ENCODE measurements at regions not wholly inside any gene's neighbourhood (a gene's known extent, or its start where the extent isn't known, plus 50 kb on each side); places are given as distances from the start of the nearest gene placed in this dataset.

DNA sequence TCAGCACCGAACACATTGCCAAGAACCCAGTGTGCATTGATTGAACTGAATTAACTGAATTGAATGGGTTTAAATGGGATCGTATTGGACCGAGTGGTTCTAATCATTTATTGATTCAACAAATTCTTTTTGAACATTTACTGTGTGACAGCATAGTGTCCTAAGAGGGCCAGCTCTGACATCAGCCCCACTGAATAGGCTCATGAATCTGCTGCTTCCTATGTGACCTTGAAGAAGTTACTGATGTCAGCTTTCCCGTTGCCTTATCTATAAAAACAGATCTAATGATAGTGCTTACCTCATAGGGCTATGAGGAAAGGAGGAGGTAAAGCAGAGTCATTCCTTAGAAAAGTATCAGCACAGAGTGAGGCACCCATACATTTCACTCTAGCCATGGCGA, 226.3 kb downstream of the CBLN1 start:
- no peaks in the 10 kb centered on the region for H3K27me3 ChIP-seq (ENCODE audit: control insufficient read depth in 4 of 4, insufficient read depth in 4 of 4, low read length in 3 of 4)
- 59% methylated on average over 5 of the region's 5 CpGs for WGBS
- TF ChIP-seq RXRA (IDR thresholded peaks at IDR 0.05) (no peak), RAD21 (IDR thresholded peaks at IDR 0.05) (no peak), JUND (IDR thresholded peaks at IDR 0.05) (no peak), FOXA1 (IDR thresholded peaks at IDR 0.05) (no peak), FOXA2 (IDR thresholded peaks at IDR 0.05) (no peak), HNF4G (IDR thresholded peaks at IDR 0.05) (no peak), GABPA (IDR thresholded peaks at IDR 0.05 in 1 of 2, conservative IDR thresholded peaks at IDR 0.05 in 1 of 2) (no peak), YY1 (IDR thresholded peaks at IDR 0.05) (no peak)
- TF ChIP-seq, protein P1, sequence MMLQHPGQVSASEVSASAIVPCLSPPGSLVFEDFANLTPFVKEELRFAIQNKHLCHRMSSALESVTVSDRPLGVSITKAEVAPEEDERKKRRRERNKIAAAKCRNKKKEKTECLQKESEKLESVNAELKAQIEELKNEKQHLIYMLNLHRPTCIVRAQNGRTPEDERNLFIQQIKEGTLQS (IDR thresholded peaks at IDR 0.05) = no peak
- TF ChIP-seq, protein P2, sequence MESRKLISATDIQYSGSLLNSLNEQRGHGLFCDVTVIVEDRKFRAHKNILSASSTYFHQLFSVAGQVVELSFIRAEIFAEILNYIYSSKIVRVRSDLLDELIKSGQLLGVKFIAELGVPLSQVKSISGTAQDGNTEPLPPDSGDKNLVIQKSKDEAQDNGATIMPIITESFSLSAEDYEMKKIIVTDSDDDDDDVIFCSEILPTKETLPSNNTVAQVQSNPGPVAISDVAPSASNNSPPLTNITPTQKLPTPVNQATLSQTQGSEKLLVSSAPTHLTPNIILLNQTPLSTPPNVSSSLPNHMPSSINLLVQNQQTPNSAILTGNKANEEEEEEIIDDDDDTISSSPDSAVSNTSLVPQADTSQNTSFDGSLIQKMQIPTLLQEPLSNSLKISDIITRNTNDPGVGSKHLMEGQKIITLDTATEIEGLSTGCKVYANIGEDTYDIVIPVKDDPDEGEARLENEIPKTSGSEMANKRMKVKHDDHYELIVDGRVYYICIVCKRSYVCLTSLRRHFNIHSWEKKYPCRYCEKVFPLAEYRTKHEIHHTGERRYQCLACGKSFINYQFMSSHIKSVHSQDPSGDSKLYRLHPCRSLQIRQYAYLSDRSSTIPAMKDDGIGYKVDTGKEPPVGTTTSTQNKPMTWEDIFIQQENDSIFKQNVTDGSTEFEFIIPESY (IDR thresholded peaks at IDR 0.05) = no peak
- TF ChIP-seq, protein P3, sequence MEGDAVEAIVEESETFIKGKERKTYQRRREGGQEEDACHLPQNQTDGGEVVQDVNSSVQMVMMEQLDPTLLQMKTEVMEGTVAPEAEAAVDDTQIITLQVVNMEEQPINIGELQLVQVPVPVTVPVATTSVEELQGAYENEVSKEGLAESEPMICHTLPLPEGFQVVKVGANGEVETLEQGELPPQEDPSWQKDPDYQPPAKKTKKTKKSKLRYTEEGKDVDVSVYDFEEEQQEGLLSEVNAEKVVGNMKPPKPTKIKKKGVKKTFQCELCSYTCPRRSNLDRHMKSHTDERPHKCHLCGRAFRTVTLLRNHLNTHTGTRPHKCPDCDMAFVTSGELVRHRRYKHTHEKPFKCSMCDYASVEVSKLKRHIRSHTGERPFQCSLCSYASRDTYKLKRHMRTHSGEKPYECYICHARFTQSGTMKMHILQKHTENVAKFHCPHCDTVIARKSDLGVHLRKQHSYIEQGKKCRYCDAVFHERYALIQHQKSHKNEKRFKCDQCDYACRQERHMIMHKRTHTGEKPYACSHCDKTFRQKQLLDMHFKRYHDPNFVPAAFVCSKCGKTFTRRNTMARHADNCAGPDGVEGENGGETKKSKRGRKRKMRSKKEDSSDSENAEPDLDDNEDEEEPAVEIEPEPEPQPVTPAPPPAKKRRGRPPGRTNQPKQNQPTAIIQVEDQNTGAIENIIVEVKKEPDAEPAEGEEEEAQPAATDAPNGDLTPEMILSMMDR (IDR thresholded peaks at IDR 0.05; ENCODE audit: low read depth, low read length, missing input control) = no peak

DNA sequence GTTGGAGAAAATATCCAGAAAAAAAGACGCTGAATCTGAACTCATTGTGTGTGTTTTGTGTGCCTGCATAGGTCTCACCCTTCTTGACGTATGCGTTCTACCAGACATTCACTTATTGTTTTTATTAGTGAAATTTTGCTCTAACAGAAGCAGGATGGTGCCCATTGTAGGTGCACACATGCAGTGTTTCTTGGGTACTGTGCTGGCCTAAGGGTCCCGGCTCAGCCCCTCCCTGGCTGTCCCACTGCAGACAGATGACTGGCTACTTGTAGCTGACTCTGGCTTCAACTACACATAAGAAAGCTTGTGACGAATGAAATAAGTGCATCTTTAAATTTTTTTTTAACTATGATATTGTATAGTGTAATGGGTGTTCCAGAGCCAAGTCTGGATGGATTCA, 227.0 kb downstream of the CBLN1 start:
- TF ChIP-seq HNF4G (IDR thresholded peaks at IDR 0.05) = no peak
- H3K4me1 ChIP-seq (ENCODE audit: control insufficient read depth in 4 of 4, insufficient read depth in 4 of 4, low read length in 3 of 4) = no peaks in the 10 kb centered on the region
- H3K27ac ChIP-seq (ENCODE audit: low read depth in 1 of 2, low read length in 2 of 2) = no peak overlapping the region
- no peaks in the 10 kb centered on the region for H3K36me3 ChIP-seq (ENCODE audit: control insufficient read depth in 4 of 4, insufficient read depth in 3 of 4, low read depth in 1 of 4, low read length in 3 of 4)
- H3K27me3 ChIP-seq (ENCODE audit: control insufficient read depth in 4 of 4, insufficient read depth in 4 of 4, low read length in 3 of 4) = no peaks in the 10 kb centered on the region
- WGBS = 79% methylated on average over 5 of the region's 5 CpGs
- no peaks in the 10 kb centered on the region for H3K9me3 ChIP-seq (ENCODE audit: control insufficient read depth in 4 of 4, low read length in 3 of 4)
- no peak for DNase-seq (ENCODE audit: low spot score)
- no peak overlapping the region for H3K4me3 ChIP-seq (ENCODE audit: low read depth in 1 of 3, low read length in 3 of 3)
- no peak overlapping the region for H3K9ac ChIP-seq (ENCODE audit: low read depth in 1 of 2, low read length in 2 of 2)

More for the DNA sequence above, 226.3 kb downstream of the CBLN1 start:
- H3K9me3 ChIP-seq (ENCODE audit: control insufficient read depth in 4 of 4, low read length in 3 of 4) = no peaks in the 10 kb centered on the region
- no peak overlapping the region for H3K27ac ChIP-seq (ENCODE audit: low read depth in 1 of 2, low read length in 2 of 2)
- no peak for DNase-seq (ENCODE audit: low spot score)
- no peaks in the 10 kb centered on the region for H3K36me3 ChIP-seq (ENCODE audit: control insufficient read depth in 4 of 4, insufficient read depth in 3 of 4, low read depth in 1 of 4, low read length in 3 of 4)
- no peak overlapping the region for H3K4me3 ChIP-seq (ENCODE audit: low read depth in 1 of 3, low read length in 3 of 3)
- H3K9ac ChIP-seq (ENCODE audit: low read depth in 1 of 2, low read length in 2 of 2) = no peak overlapping the region
- no peaks in the 10 kb centered on the region for H3K4me1 ChIP-seq (ENCODE audit: control insufficient read depth in 4 of 4, insufficient read depth in 4 of 4, low read length in 3 of 4)

DNA sequence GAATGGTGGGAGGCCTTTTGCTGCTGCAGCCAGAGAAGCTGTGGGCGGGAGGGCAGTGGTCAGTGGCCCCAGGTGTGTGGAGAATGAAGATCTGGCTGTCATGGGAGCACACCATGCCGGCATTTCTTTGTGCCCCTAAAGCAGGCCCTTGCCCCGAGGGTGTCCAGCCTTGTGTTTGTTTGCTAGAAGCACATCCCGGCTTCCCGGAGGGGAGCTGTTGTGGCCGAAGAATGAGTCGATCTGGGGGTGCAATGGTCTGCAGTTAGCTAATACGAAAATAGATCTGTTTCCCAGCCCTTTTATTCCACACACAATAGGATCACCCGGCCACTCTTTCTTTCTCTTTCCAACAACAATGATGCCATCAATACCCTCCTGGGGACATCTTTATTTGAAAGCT, 228.8 kb downstream of the CBLN1 start:
- Histone ChIP-seq H3K4me3 (ENCODE audit: low read depth in 1 of 3, low read length in 3 of 3) (no peak overlapping the region), H3K27me3 (ENCODE audit: control insufficient read depth in 4 of 4, insufficient read depth in 4 of 4, low read length in 3 of 4) (no peaks in the 10 kb centered on the region), H3K9me3 (ENCODE audit: control insufficient read depth in 4 of 4, low read length in 3 of 4) (no peaks in the 10 kb centered on the region), H3K4me1 (ENCODE audit: control insufficient read depth in 4 of 4, insufficient read depth in 4 of 4, low read length in 3 of 4) (no peaks in the 10 kb centered on the region), H3K9ac (ENCODE audit: low read depth in 1 of 2, low read length in 2 of 2) (no peak overlapping the region), H3K36me3 (ENCODE audit: control insufficient read depth in 4 of 4, insufficient read depth in 3 of 4, low read depth in 1 of 4, low read length in 3 of 4) (no peaks in the 10 kb centered on the region), H3K27ac (ENCODE audit: low read depth in 1 of 2, low read length in 2 of 2) (no peak overlapping the region)
- 67% methylated on average over 9 of the region's 9 CpGs for WGBS
- DNase-seq (ENCODE audit: low spot score) = no peak
- no peak for TF ChIP-seq GABPA (IDR thresholded peaks at IDR 0.05 in 1 of 2, conservative IDR thresholded peaks at IDR 0.05 in 1 of 2)
- TF ChIP-seq, protein P3 (IDR thresholded peaks at IDR 0.05; ENCODE audit: low read depth, low read length, missing input control) = no peak
- TF ChIP-seq, protein P4, sequence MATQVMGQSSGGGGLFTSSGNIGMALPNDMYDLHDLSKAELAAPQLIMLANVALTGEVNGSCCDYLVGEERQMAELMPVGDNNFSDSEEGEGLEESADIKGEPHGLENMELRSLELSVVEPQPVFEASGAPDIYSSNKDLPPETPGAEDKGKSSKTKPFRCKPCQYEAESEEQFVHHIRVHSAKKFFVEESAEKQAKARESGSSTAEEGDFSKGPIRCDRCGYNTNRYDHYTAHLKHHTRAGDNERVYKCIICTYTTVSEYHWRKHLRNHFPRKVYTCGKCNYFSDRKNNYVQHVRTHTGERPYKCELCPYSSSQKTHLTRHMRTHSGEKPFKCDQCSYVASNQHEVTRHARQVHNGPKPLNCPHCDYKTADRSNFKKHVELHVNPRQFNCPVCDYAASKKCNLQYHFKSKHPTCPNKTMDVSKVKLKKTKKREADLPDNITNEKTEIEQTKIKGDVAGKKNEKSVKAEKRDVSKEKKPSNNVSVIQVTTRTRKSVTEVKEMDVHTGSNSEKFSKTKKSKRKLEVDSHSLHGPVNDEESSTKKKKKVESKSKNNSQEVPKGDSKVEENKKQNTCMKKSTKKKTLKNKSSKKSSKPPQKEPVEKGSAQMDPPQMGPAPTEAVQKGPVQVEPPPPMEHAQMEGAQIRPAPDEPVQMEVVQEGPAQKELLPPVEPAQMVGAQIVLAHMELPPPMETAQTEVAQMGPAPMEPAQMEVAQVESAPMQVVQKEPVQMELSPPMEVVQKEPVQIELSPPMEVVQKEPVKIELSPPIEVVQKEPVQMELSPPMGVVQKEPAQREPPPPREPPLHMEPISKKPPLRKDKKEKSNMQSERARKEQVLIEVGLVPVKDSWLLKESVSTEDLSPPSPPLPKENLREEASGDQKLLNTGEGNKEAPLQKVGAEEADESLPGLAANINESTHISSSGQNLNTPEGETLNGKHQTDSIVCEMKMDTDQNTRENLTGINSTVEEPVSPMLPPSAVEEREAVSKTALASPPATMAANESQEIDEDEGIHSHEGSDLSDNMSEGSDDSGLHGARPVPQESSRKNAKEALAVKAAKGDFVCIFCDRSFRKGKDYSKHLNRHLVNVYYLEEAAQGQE (IDR thresholded peaks at IDR 0.05) = no peak
- TF ChIP-seq, protein P2 (IDR thresholded peaks at IDR 0.05) = no peak
- no peak for TF ChIP-seq FOXA1 (IDR thresholded peaks at IDR 0.05)
- TF ChIP-seq, protein P5, sequence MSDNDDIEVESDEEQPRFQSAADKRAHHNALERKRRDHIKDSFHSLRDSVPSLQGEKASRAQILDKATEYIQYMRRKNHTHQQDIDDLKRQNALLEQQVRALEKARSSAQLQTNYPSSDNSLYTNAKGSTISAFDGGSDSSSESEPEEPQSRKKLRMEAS (IDR thresholded peaks at IDR 0.05) = no peak
- no peak for TF ChIP-seq YY1 (IDR thresholded peaks at IDR 0.05)
- no peak for TF ChIP-seq NR2F2 (IDR thresholded peaks at IDR 0.05)
- TF ChIP-seq SP1 (IDR thresholded peaks at IDR 0.05) = no peak
- TF ChIP-seq JUND (IDR thresholded peaks at IDR 0.05) = no peak
- TF ChIP-seq TAF1 (conservative IDR thresholded peaks at IDR 0.05) = no peak
